Heart right ventricle (tissue), 16 donors: ENCODE measurements at regions not wholly inside any gene's neighbourhood (a gene's known extent, or its start where the extent isn't known, plus 50 kb on each side); places are given as distances from the start of the nearest gene placed in this dataset.

Experiments
- ATAC-seq, 8 donors: fragments of 200-7000 bp; cut with Tn5 transposase; one replicate each; pipeline ENCODE4 v1.9.1; 2020; ENCODE audit warnings: mild to moderate bottlenecking in 8 of 8, moderate library complexity in 8 of 8, moderate number of reproducible peaks in 1 of 8
- DNase-seq, 2 donors: peaks; one replicate each; pipeline ENCODE4 v3.0.0-alpha.2; 2020
- H3K27ac ChIP-seq, 10 donors: fragments of 200-600 bp; sonication (generic) in 2 of 10; one replicate each; pipeline versions ENCODE4 v1.5.0 to v1.8.0; 2020 to 2022; ENCODE audit warnings: mild to moderate bottlenecking in 3 of 10
- H3K27me3 ChIP-seq, 7 donors: fragments of 200-600 bp; one replicate each; pipeline ENCODE4 v1.8.0; 2021 to 2022; ENCODE audit warnings: mild to moderate bottlenecking in 2 of 7
- H3K36me3 ChIP-seq, 9 donors: fragments of 200-600 bp; sonication (generic) in 1 of 9; one replicate each; pipeline versions ENCODE4 v1.5.0 to v1.8.0; 2020 to 2022; ENCODE audit warnings: mild to moderate bottlenecking in 2 of 9
- H3K4me1 ChIP-seq, 9 donors: fragments of 200-600 bp; sonication (generic) in 1 of 9; one replicate each; pipeline versions ENCODE4 v1.5.0 to v1.8.0; 2020 to 2022; ENCODE audit warnings: mild to moderate bottlenecking in 4 of 9
- H3K4me3 ChIP-seq, 10 donors: fragments of 200-600 bp; sonication (generic) in 2 of 10; one replicate each; pipeline versions ENCODE4 v1.5.0 to v1.8.0; 2020 to 2022; ENCODE audit warnings: mild to moderate bottlenecking in 7 of 10, moderate library complexity in 2 of 10
- H3K9me3 ChIP-seq, 11 donors: fragments of 200-600 bp in 10 of 11; sonication (generic) in 2 of 11; one replicate each; pipeline versions ENCODE4 v1.5.0 to v1.8.0; 2013 to 2022; ENCODE audit warnings: mild to moderate bottlenecking in 2 of 11, control low read depth in 1 of 11, moderate library complexity in 1 of 11
- WGBS, 2 donors: extraction: QIAGEN DNeasy Blood & Tissue Kit; methylation state at CpG; one replicate each; pipeline ENCODE4 v1.1.7; 2013; ENCODE audit warnings: inconsistent platforms in 1 of 2; 5-methylcytosine and 5-hydroxymethylcytosine counted together
- intact Hi-C, 10 donors: fragments of 100-400 bp; cut with DNase I; formaldehyde crosslinking; loops; one replicate each; pipeline versions ENCODE4 v1.11.1 to v1.14.2; 2022
- TF ChIP-seq, protein P1 (sequence below), 9 donors: fragments of 200-600 bp; sonication (generic) in 2 of 9; IDR thresholded peaks; one replicate each; pipeline versions ENCODE4 v1.5.0 to v1.8.0; 2021 to 2022; ENCODE audit warnings: antibody characterized with exemption in 9 of 9, mild to moderate bottlenecking in 5 of 9, moderate library complexity in 1 of 9
- donor health status: Arrhythmogenic right ventricular cardiomyopathy.
- donor health status: ischemic (EF 13 %, LVEDD 7.1; RV severe dilation, severe dysfunction).
- donor health status: healthy with polysubstance abuse.
- donor health status: DM: no; HTN: yes; CAD: no.
- donor health status: DM: no; HTN: no; CAD: no.
- donor health status: ischemic (EF 25% LVEDD 6.9; RV normal size, moderate dysfunction).
- donor health status: ischemic (EF 25% LVEDD 5.7; RV mildly dilated, moderate dysfunction).
- donor health status: healthy.
- donor health status: DM: yes; HTN: yes; CAD: no.
- donor health status: Ischemic cardiomyopathy.
- donor health status: ischemic (EF 35%, LVEDD 5.7; RV mildly dilated, moderate dysfunction).
- donor health status: nonischemic (EF 11% LVEDD 7.7; RV severe dilation, severe dysfunction).
- donor health status: DM: yes; HTN: yes; CAD: no.
- donor health status: PGD.
- donor health status: ischemic (EF 29% LVEDD 5.4; RV normal size, mild dysfunction).
- donor health status: nonischemic (EF 23%, LVEDD 6.1; RV moderate dilation, normal function).

DNA sequence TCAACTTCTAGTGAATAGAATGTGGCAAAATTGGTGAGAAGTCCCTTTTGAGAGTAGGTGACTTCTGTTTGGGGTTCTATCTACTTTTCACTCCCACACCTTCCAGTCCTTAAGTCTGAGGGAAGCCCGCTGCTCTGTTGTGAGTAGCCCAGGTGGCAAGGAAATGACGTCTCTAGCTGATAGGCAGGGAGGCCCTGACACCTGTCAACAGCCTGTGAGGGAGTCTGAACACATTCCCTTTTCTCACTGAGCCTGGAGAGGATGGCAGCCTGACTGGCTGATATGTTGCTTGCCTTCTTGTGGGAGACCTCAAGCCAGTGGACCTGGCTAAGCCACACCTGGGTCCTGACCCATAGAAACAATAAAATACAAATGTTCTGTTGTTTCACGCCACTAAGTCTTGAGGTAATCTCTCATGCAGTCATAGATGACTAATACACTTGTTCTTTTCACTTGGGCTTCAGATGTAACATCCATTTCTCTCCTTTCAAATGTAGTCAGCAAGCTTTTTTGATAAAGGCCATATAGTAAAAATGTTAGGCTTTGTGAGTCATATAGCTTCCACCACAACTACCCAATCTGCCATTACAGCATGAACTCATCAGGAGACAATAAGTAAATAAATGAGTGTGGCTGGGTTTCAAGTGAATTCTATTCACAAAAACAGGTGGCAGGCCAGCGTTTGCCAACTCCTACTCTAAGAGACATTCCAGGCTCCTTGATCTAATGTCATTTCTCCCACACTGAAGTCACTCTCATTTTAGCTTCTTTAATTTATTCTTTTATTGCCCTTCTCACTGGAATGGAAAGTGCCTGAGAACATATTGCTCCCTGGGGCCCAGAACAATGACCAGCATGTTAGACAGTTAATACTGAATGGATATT lies 265.1 kb upstream of the MAD2L1 start:
- H3K9me3 ChIP-seq, result no peaks in the 10 kb centered on the region
- no peaks in the 10 kb centered on the region for H3K36me3 ChIP-seq
- no peak overlapping the region for H3K4me3 ChIP-seq
- TF ChIP-seq, protein P1, sequence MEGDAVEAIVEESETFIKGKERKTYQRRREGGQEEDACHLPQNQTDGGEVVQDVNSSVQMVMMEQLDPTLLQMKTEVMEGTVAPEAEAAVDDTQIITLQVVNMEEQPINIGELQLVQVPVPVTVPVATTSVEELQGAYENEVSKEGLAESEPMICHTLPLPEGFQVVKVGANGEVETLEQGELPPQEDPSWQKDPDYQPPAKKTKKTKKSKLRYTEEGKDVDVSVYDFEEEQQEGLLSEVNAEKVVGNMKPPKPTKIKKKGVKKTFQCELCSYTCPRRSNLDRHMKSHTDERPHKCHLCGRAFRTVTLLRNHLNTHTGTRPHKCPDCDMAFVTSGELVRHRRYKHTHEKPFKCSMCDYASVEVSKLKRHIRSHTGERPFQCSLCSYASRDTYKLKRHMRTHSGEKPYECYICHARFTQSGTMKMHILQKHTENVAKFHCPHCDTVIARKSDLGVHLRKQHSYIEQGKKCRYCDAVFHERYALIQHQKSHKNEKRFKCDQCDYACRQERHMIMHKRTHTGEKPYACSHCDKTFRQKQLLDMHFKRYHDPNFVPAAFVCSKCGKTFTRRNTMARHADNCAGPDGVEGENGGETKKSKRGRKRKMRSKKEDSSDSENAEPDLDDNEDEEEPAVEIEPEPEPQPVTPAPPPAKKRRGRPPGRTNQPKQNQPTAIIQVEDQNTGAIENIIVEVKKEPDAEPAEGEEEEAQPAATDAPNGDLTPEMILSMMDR (IDR thresholded peaks at IDR 0.05), result no peak
- WGBS, 2 donors, result 50% methylated on average over 4 of the region's 4 CpGs
- H3K4me1 ChIP-seq, result no peaks in the 10 kb centered on the region
- H3K27ac ChIP-seq, result no peak overlapping the region
- ATAC-seq (no peak), DNase-seq (no peak)
- H3K27me3 ChIP-seq, result no peaks in the 10 kb centered on the region
- intact Hi-C loops, result no loop called here

GRCh38 chr4:120329386-120329785 lies 262.7 kb upstream of the MAD2L1 start:
- DNase-seq (no peak), ATAC-seq (no peak)
- Histone ChIP-seq H3K4me1 (no peaks in the 10 kb centered on the region), H3K9me3 (no peaks in the 10 kb centered on the region), H3K36me3 (no peaks in the 10 kb centered on the region), H3K27me3 (no peaks in the 10 kb centered on the region), H3K4me3 (no peak overlapping the region), H3K27ac (no peak overlapping the region)
- TF ChIP-seq, protein P1 (IDR thresholded peaks at IDR 0.05), result no peak
- intact Hi-C loops, result no loop called here
- WGBS, 2 donors, result 93 to 99% methylated on average over 1 of the region's 1 CpG

GRCh38 chr4:120327276-120327675 lies 260.6 kb upstream of the MAD2L1 start:
- H3K36me3 ChIP-seq, result no peaks in the 10 kb centered on the region
- intact Hi-C loops, result no loop called here
- DNase-seq (no peak), ATAC-seq (no peak)
- no peaks in the 10 kb centered on the region for H3K4me1 ChIP-seq
- no peak overlapping the region for H3K27ac ChIP-seq
- TF ChIP-seq, protein P1 (IDR thresholded peaks at IDR 0.05), result no peak
- no peaks in the 10 kb centered on the region for H3K27me3 ChIP-seq
- H3K4me3 ChIP-seq, result no peak overlapping the region
- H3K9me3 ChIP-seq, result no peaks in the 10 kb centered on the region

DNA sequence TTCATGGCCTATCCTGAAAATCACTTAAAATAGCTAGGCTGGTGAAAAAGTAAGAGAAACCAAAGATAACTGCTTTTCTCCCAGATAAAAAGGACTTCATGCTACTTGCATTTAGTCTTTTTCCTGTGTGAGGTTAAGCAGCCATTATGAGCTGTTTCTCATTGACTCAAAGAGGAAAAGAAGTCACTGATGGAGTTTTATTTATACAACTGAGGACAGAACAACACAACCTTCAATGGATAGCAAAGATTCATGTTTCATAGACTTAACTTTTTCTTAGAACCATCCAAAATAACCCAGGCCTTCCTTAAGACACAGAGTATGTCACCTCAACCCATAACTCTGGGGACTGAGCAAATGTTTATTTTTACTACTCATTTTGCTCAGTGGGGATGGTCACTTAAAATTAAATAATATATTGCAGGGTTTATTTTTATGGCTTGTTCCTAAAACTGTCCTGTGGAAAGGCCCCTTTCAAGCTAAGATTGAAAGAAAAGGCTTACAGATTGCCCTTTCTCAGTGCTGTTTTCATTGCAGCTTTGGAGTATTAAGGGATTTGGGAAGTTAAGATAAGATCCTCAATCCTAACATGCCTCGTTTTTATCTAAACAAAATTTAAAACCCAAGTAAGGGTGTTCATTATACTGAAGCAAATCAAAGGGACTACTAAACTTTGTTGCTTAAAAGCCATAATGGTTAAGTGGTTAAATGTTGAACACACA lies 252.6 kb upstream of the MAD2L1 start:
- Histone ChIP-seq H3K4me1 (peaks cover 0 to 8% (median 0%) of the 10 kb centered on the region in 9 donors), H3K9me3 (no peaks in the 10 kb centered on the region), H3K36me3 (no peaks in the 10 kb centered on the region), H3K27ac (no peak overlapping the region), H3K4me3 (no peak overlapping the region), H3K27me3 (no peaks in the 10 kb centered on the region)
- ATAC-seq, result no peak
- WGBS, 2 donors, result 33 to 47% methylated on average over 1 of the region's 1 CpG
- TF ChIP-seq, protein P1 (IDR thresholded peaks at IDR 0.05), result no peak
- intact Hi-C loops, result no loop called here
- no peak for DNase-seq
